K562 (cell line): ENCODE measurements at regions not wholly inside any gene's neighbourhood (a gene's known extent, or its start where the extent isn't known, plus 50 kb on each side); places are given as distances from the start of the nearest gene placed in this dataset.

Experiments
- ARNT ChIP-seq, 2 experiments: fragments of 450-650 bp; IDR thresholded peaks; 2 replicates each; pipeline ENCODE4 v1.6.1; 2016; ENCODE audit warnings: mild to moderate bottlenecking in 1 of 2
- BRCA1 ChIP-seq, 2 experiments: fragments of 450-650 bp in 1 of 2; sonication (generic) in 1 of 2; formaldehyde crosslinking in 1 of 2; IDR thresholded peaks; 2 replicates each; pipeline versions ENCODE4 v1.5.0 to v1.6.1; 2017 to 2020; ENCODE audit warnings: mild to moderate bottlenecking in 1 of 2, missing genetic modification reagents in 1 of 2
- CREB1 ChIP-seq, 2 experiments: sonication (generic) in 1 of 2; formaldehyde crosslinking in 1 of 2; IDR thresholded peaks; 2 replicates each; pipeline versions ENCODE4 v1.6.1 to v1.8.0; 2012 to 2022; ENCODE audit warnings: inconsistent platforms in 1 of 2, mild to moderate bottlenecking in 1 of 2, missing genetic modification reagents in 1 of 2, moderate library complexity in 1 of 2
- FOXP4 ChIP-seq: sonication (generic); formaldehyde crosslinking; IDR thresholded peaks from 2 replicates; pipeline ENCODE4 v1.8.0; 2022; ENCODE audit warnings: mild to moderate bottlenecking, missing genetic modification reagents, borderline replicate concordance
- HMGN3 ChIP-seq: IDR thresholded peaks from 2 replicates; pipeline ENCODE4 v1.6.1; 2011; ENCODE audit warnings: borderline replicate concordance, low read depth, mild to moderate bottlenecking, mixed read lengths, low read length; ENCODE audit not compliant: insufficient read length; ENCODE audit errors: extremely low read depth
- KLF13 ChIP-seq: fragments of 450-650 bp; IDR thresholded peaks from 2 replicates; pipeline ENCODE4 v1.6.1; 2016; ENCODE audit warnings: missing genetic modification characterization, low read depth, mild to moderate bottlenecking, missing compliant biosample characterization, moderate library complexity, borderline replicate concordance
- MAFK ChIP-seq: IDR thresholded peaks from 2 replicates; pipeline ENCODE4 v1.6.1; 2011; ENCODE audit warnings: low read length, improper control_type of control experiment
- MCM3 ChIP-seq: fragments of 450-650 bp; IDR thresholded peaks from 2 replicates; pipeline ENCODE4 v1.6.1; 2016
- NR0B1 ChIP-seq: fragments of 450-650 bp; IDR thresholded peaks from one replicate; pipeline ENCODE4 v1.6.1; 2018; ENCODE audit warnings: mild to moderate bottlenecking, moderate library complexity; ENCODE audit not compliant: partially characterized antibody
- RBFOX2 ChIP-seq: fragments of 200-400 bp; formaldehyde crosslinking; IDR thresholded peaks from 2 replicates; pipeline ENCODE4 v1.6.1; 2017; ENCODE audit warnings: low read depth, mild to moderate bottlenecking, low read length, moderate library complexity
- TF ChIP-seq, protein P1 (sequence below): sonication (generic); formaldehyde crosslinking; IDR thresholded peaks from 2 replicates; pipeline ENCODE4 v1.8.0; 2022; ENCODE audit warnings: mild to moderate bottlenecking, low read depth, missing genetic modification reagents
- TF ChIP-seq, protein P2 (sequence below): sonication (generic); formaldehyde crosslinking; IDR thresholded peaks from 2 replicates; pipeline ENCODE4 v1.8.0; 2022; ENCODE audit warnings: missing genetic modification reagents, mild to moderate bottlenecking, moderate library complexity, borderline replicate concordance
- TF ChIP-seq, protein P3 (sequence below), 2 experiments: fragments of 150-350 bp in 1 of 2; IDR thresholded peaks; 2 replicates each; pipeline ENCODE4 v1.6.1; 2012 to 2016; ENCODE audit warnings: low read depth in 2 of 2, low read length in 2 of 2, mild to moderate bottlenecking in 1 of 2, moderate library complexity in 1 of 2
- TF ChIP-seq, protein P4 (sequence below): IDR thresholded peaks from 3 replicates; pipeline ENCODE4 v1.6.1; 2011; ENCODE audit warnings: borderline replicate concordance, mild to moderate bottlenecking; ENCODE audit not compliant: insufficient read length, insufficient read depth

DNA sequence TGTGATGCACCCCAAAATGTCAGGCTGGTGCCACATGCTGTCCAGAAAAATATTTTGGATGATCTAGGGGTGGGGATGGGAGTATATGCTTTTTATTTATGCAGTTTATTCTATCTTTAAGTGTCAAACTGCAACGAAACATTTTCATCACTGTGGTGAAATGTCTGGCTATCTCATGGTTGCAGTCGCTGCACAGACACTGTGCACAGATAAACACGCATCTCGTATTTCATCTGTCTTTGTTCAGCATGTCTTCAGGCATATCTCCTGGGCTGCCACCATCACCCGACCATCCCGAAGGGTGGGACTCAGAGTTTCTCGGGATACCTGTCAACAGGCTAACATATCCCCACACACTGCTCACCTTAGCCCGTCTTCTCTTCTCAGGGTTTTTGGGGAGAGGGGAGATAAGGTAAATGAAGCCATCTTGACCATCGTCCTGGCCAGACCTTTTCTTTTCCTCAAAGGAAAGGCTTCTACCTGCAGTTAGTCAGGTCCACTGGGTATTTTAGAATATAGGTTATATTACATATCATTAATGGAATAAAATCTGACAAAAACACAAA lies 80.7 kb upstream of the NABP1 start (continued):
- TF ChIP-seq HMGN3 (peak; percentile 72), FOXP4 (CRISPR knock-in tag) (no peak), ARNT (IDR thresholded peaks at IDR 0.05) (peak; percentile 25 to 93; a peak in 2 of 4 replicates), KLF13 (tag) (no peak), BRCA1 (IDR thresholded peaks at IDR 0.05) (no peak), BRCA1 (CRISPR knock-in tag; IDR thresholded peaks at IDR 0.05) (no peak), MAFK (peak; percentile 41; the same call in 1 of the 2 replicates), NR0B1 (no peak), MCM3 (no peak), RBFOX2 (no peak), CREB1 (IDR thresholded peaks at IDR 0.05) (peak; percentile 81), CREB1 (CRISPR knock-in tag; IDR thresholded peaks at IDR 0.05) (no peak)
- TF ChIP-seq, protein P1, sequence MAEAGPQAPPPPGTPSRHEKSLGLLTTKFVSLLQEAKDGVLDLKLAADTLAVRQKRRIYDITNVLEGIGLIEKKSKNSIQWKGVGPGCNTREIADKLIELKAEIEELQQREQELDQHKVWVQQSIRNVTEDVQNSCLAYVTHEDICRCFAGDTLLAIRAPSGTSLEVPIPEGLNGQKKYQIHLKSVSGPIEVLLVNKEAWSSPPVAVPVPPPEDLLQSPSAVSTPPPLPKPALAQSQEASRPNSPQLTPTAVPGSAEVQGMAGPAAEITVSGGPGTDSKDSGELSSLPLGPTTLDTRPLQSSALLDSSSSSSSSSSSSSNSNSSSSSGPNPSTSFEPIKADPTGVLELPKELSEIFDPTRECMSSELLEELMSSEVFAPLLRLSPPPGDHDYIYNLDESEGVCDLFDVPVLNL (CRISPR knock-in tag), result no peak
- TF ChIP-seq, protein P2, sequence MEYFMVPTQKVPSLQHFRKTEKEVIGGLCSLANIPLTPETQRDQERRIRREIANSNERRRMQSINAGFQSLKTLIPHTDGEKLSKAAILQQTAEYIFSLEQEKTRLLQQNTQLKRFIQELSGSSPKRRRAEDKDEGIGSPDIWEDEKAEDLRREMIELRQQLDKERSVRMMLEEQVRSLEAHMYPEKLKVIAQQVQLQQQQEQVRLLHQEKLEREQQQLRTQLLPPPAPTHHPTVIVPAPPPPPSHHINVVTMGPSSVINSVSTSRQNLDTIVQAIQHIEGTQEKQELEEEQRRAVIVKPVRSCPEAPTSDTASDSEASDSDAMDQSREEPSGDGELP (CRISPR knock-in tag), result no peak; the same call in 1 of the 2 replicates
- TF ChIP-seq, protein P3, sequence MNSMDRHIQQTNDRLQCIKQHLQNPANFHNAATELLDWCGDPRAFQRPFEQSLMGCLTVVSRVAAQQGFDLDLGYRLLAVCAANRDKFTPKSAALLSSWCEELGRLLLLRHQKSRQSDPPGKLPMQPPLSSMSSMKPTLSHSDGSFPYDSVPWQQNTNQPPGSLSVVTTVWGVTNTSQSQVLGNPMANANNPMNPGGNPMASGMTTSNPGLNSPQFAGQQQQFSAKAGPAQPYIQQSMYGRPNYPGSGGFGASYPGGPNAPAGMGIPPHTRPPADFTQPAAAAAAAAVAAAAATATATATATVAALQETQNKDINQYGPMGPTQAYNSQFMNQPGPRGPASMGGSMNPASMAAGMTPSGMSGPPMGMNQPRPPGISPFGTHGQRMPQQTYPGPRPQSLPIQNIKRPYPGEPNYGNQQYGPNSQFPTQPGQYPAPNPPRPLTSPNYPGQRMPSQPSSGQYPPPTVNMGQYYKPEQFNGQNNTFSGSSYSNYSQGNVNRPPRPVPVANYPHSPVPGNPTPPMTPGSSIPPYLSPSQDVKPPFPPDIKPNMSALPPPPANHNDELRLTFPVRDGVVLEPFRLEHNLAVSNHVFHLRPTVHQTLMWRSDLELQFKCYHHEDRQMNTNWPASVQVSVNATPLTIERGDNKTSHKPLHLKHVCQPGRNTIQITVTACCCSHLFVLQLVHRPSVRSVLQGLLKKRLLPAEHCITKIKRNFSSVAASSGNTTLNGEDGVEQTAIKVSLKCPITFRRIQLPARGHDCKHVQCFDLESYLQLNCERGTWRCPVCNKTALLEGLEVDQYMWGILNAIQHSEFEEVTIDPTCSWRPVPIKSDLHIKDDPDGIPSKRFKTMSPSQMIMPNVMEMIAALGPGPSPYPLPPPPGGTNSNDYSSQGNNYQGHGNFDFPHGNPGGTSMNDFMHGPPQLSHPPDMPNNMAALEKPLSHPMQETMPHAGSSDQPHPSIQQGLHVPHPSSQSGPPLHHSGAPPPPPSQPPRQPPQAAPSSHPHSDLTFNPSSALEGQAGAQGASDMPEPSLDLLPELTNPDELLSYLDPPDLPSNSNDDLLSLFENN (IDR thresholded peaks at IDR 0.05; ENCODE audit: low read depth in 2 of 2, low read length in 2 of 2), result peak in 1 of 2 experiments; percentile 98; a peak in 2 of 4 replicates
- TF ChIP-seq, protein P4, sequence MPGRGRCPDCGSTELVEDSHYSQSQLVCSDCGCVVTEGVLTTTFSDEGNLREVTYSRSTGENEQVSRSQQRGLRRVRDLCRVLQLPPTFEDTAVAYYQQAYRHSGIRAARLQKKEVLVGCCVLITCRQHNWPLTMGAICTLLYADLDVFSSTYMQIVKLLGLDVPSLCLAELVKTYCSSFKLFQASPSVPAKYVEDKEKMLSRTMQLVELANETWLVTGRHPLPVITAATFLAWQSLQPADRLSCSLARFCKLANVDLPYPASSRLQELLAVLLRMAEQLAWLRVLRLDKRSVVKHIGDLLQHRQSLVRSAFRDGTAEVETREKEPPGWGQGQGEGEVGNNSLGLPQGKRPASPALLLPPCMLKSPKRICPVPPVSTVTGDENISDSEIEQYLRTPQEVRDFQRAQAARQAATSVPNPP, result no peak
